ENCODE measurements at regions not wholly inside any gene's neighbourhood (a gene's known extent, or its start where the extent isn't known, plus 50 kb on each side); places are given as distances from the start of the nearest gene placed in this dataset.
A peak's percentile ranks its signal among the peaks of the same experiment; 100 is the strongest.
"Not testable (repeated sequence)": the region's sequence is repeated elsewhere in the genome, so short reads cannot be mapped to it uniquely, and the experiment has no call there.

- no peak for DNase-seq (ENCODE audit: low read depth)
Observed at GRCh38 chr7:13542451-13542850, 447.0 kb downstream of the ETV1 start.

DNA sequence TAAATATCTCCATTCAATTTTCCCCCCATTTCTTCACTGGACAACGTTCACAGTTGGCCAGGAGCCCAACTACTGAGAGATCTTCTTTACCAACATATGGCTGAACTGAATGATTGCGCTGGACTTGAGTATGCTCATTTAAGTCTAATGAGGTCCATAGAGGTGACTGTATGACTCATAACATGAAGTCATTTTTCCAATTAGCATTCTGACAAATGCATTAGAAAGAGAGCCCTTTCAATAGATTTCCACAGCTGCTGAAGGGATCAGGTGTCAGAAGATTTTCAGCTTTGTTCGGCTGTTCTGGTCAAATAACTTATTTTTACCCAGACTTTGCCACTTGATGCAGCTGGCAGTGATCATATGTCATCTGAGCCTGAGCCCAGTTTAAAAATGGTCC lies 438.0 kb downstream of the ETV1 start:
- DNase-seq (ENCODE audit: low read depth), result no peak

DNA sequence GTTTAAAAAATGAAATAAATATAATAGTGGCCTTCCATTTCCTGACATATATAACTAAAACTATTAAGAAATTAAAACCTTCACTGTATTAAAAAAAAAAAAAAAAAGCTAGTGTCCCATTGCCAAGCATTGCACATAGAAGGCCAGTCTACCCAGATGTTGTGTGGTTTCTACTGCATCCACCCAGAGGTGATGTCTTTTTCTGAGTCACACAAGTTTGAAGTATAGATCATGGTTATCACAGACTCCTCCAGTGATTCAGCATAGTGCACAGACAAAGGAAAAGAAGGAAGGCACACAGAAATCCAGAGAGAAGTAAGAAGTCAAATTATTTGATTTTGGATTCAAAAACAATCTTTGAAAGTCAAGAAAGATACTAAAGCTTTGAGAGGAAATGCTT lies 429.0 kb downstream of the ETV1 start:
- DNase-seq (ENCODE audit: low read depth), result peak; percentile 61

DNA sequence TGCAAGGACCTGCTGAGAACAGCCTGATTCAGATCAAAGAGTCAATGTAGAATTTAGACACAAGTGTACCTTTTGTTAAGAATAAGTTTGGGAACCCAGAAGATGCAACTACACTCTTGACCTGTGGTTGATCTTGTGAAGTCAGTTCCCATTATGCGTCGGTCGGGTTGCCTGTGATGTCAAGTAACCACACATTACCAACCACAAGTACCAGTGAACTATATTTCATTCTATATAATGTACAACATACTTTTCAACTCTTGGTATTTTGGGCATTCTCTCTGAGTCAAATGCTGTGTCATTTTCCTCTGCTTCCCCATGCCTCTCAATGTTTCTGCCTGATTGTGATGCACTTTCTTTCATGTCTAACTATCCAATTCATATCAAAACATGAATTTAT lies 426.2 kb downstream of the ETV1 start:
- DNase-seq (ENCODE audit: low read depth), result no peak

- no peak for DNase-seq (ENCODE audit: low read depth)
Observed at GRCh38 chr7:13563680-13564079, 425.8 kb downstream of the ETV1 start.

GRCh38 chr7:13577566-13578145 lies 411.8 kb downstream of the ETV1 start:
- no peak for DNase-seq (ENCODE audit: low read depth)

- no peak for DNase-seq (ENCODE audit: low read depth)
Observed at GRCh38 chr7:13578294-13578693, 411.2 kb downstream of the ETV1 start.

GRCh38 chr7:13581097-13581496 lies 408.4 kb downstream of the ETV1 start:
- DNase-seq (ENCODE audit: low read depth), result no peak

DNA sequence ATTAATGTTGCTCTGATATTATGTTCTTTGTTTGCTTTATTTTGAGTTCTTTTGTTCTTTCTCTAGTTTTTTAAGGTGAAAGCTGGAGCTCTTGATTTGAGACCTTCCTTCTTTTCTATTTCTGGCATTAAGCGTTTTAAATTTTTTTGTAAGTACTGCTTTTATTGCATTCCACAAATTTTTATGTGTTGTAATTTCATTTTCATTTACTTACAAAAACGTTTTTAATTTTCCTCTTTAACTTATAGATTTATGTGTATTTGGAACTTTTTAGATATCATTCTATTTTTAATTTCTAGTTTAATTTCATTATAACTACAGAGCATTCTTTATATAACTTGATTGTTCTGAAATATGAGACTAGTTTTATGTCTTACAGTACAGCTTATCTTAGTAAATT lies 395.6 kb downstream of the ETV1 start:
- no peak for DNase-seq (ENCODE audit: low read depth)

GRCh38 chr7:13602036-13602435 lies 387.4 kb downstream of the ETV1 start:
- no peak for DNase-seq (ENCODE audit: low read depth)

- DNase-seq (ENCODE audit: low read depth), result no peak
Observed at GRCh38 chr7:13603016-13603415, 386.4 kb downstream of the ETV1 start.

- DNase-seq (ENCODE audit: low read depth), result peak; percentile 0
Observed at GRCh38 chr7:13603661-13604060, 385.8 kb downstream of the ETV1 start.

DNA sequence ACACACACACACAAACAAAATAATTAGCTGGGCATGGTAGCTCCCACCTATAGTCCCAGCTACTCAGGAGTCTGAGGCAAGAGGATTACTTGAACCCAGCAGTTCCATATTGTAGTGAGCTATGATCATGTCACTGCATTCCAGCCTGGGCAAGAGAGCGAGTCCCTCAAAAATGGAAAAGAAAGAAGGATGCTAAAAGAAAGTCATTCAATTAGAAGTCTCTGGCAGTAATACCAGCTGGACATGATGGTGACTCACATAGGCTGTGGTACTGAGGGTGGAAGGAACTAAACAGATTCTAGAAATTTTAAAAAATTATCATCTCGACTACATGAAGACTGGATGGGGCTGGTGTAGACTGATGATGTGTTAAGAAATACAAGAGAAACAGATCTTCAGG lies 385.3 kb downstream of the ETV1 start:
- DNase-seq (ENCODE audit: low read depth), result no peak

DNA sequence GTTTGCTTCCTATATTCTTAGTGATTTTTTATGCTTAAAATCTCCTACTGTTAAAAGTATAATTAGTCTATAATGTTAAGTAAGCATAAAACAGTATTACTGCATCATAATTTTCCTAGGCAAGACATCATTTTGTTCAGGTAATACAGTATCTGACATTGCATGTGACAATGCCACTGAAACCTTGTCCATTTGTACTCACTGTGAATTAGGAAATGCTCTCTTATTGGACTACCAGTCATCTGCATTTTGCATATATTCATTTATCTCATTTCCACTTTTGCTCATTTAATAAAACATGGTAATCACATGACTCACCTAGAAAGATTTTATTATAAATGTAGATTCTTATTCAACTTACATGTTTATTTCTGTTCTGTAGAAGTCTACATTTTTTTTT lies 379.1 kb downstream of the ETV1 start:
- no peak for DNase-seq (ENCODE audit: low read depth)

- DNase-seq (ENCODE audit: low read depth), result no peak
Observed at GRCh38 chr7:13615679-13616078, 373.8 kb downstream of the ETV1 start.

DNA sequence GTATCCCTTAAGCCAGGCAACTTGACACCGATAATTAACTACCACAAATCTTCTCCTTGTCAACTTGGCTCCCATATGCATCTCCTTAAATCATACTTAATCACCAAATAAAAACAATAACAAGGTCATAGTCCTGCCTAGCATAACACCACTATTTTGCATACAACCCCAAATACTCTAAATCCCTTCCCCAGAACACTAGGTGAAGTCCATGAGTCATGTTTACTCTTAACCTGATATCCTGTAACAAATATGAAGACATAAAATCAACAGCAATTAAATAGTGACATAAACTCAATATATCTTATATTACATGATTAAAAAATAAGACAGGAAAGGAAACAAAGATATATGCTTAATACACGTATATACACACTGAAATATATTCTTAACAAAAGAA lies 362.0 kb downstream of the ETV1 start:
- DNase-seq (ENCODE audit: low read depth), result no peak

DNA sequence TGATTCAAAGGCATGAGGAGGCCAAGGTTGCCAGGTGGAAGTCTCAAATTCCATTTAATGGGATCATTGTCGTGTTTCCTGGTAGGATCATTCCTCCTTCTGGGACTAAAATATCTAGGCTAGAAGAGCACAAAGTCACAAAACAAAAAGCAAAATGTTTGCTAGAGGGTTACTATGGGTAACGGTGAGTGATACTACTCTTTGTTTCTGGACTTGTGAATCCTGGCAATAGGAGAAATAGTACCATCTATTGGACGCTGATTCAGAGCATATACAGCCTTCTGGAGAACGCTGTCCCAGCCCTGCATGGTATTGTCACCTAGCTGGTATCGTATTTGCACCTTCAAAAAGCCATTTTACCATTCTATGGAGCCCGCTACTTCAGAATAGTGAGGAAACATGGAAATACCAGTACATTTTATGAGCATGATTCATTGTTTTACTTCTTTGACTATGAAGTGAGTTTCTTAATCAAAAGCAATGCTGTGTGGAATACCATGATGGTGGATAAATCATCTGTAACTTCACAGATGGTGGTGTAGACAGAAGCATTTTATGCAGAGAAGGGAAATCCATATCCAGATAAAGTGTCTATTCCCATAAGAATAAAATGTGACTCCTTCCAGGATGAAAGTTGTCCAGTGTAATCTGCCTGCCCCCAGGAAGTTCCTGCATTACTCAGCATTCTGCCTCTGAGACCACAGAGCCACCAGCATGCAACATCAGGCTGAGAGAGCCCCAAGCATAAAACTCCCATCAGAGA lies 361.0 kb downstream of the ETV1 start:
- DNase-seq (ENCODE audit: low read depth), result peak; percentile 72

DNA sequence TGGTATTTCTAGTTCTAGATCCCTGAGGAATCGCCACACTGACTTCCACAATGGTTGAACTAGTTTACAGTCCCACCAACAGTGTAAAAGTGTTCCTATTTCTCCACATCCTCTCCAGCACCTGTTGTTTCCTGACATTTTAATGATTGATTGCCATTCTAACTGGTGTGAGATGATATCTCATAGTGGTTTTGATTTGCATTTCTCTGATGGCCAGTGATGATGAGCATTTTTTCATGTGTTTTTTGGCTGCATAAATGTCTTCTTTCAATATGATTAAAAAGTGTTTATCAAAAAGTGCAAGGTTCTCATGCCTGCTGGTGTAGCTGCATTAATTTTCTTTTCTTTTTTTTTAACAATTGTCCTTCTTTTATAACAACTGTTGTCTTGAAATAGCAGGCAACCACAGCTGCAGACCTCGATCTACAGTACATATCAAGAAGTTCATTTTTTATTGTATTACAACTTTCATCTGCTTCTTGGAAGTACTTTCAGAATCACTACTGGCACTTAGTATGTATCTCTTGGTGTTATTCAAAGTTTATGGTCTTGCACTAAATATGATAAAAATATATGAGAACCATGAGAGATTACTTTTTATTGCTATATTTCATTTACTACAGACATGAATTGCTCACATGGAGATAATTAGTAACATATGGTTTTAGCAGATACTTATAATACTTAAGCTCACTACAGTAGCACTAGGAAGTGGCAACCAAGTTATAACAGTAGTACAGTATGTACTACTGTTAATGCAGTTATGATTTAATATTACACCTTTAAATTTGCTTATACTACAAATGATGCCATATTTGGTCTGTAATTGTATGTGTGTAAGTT lies 358.0 kb downstream of the ETV1 start:
- not testable (repeated sequence) for DNase-seq (ENCODE audit: low read depth)

- no peak for DNase-seq (ENCODE audit: low read depth)
Observed at GRCh38 chr7:13633857-13634256, 355.6 kb downstream of the ETV1 start.

DNA sequence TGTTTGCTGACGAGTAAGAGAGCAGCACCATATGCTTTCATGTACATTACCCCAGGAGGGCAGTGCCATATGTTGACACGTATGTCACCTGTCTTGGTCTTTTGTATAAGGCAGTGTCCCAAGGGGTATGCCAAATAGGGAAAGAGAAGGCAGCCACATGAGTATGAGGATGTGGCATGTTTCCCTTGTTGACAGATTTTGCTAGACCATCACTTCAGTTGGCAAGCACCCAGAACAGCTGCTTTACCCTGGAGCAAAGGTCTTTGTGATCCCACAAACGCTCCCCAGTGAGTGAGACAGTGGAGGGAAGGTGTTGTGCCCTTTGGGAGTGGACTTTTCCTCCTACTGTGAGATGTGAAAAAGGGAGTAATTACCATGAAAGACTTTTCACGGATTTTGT lies 350.1 kb downstream of the ETV1 start:
- DNase-seq (ENCODE audit: low read depth), result no peak

DNA sequence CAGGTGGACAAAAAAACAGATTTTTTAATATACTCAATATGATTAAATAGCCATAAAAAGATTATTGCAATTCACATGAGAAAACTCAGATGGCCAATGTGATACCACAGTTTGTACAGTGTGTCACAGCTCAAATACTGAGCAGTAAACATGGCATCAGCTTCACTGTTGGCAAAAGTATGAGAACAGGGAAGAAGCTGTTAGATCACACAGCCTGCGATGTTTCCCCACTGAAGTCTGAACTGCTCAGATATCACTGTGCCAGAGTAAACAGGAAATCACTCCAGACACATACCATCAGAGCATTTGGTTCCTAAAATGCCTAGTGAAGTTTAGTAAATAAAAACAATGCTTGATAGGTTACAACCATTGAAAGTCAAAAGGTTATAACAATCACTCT lies 347.8 kb downstream of the ETV1 start:
- DNase-seq (ENCODE audit: low read depth), result no peak

GRCh38 chr7:13651167-13651566 lies 338.3 kb downstream of the ETV1 start:
- no peak for DNase-seq (ENCODE audit: low read depth)

- no peak for DNase-seq (ENCODE audit: low read depth)
Observed at GRCh38 chr7:13656330-13656729, 333.1 kb downstream of the ETV1 start.
